Panc1 (cell line): ENCODE measurements at regions not wholly inside any gene's neighbourhood (a gene's known extent, or its start where the extent isn't known, plus 50 kb on each side); places are given as distances from the start of the nearest gene placed in this dataset.

Source experiments
- CTCF ChIP-seq: fragments of 450-650 bp; IDR thresholded peaks from 2 replicates; pipeline ENCODE4 v1.5.1; 2017; ENCODE audit warnings: mild to moderate bottlenecking
- POLR2AphosphoS5 ChIP-seq: IDR thresholded peaks from 2 replicates; pipeline ENCODE4 v1.6.1; 2012; ENCODE audit warnings: mild to moderate bottlenecking, low read depth, low read length, moderate library complexity

DNA sequence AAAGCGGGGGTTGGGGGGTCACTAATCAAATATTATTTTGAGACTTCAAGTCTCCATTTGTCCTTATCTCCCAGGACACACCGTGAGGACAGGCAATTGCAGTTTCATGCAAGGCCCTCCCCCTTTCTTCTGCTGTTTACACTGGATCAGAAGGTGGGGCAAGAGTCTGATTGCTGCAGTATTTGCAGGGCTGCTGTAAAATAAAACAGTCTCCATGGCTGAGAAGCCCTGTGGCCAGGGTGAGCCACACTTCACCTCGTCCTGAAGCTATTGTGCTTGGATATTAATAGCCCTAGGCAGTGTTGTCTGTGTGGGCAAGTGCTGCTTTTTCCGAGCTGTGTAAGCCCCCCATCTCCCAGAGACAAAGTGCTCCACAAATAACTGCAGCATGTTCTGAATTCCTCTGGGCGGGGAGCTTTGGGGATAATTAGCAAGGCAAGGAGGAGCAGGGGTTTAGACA is 187.4 kb upstream of the NTF3 start:
- TF ChIP-seq POLR2AphosphoS5 (no peak), CTCF (no peak)
